NCI-H2227 treated with DMSO at 0.1 percent for 48 hours (cell line): ENCODE measurements at regions not wholly inside any gene's neighbourhood (a gene's known extent, or its start where the extent isn't known, plus 50 kb on each side); places are given as distances from the start of the nearest gene placed in this dataset.

Experiments
- DNase-seq: peaks from one replicate; lab custom pipeline; 2025; lab: John Stamatoyannopoulos, UW

- DNase-seq: no peak
These were observed 58.1 kb downstream of the TUSC7 start for GRCh38 chr3:116767726-116768125.

GRCh38 chr3:116770815-116771450, 61.4 kb downstream of the TUSC7 start:
- DNase-seq: peak; percentile 81

GRCh38 chr3:116776880-116777785, 67.6 kb downstream of the TUSC7 start:
- no peak for DNase-seq

- DNase-seq: no peak
These were observed 75.6 kb downstream of the TUSC7 start for GRCh38 chr3:116785226-116785625.

- DNase-seq: no peak
These were observed 93.1 kb downstream of the TUSC7 start for GRCh38 chr3:116802651-116803050.

- no peak for DNase-seq
These were observed 96.8 kb downstream of the TUSC7 start for GRCh38 chr3:116806351-116806750.

- DNase-seq: no peak
These were observed 99.1 kb downstream of the TUSC7 start for GRCh38 chr3:116808725-116809124.

- no peak for DNase-seq
These were observed 99.6 kb downstream of the TUSC7 start for GRCh38 chr3:116809208-116809607.

GRCh38 chr3:116811754-116812153, 102.2 kb downstream of the TUSC7 start:
- no peak for DNase-seq

- no peak for DNase-seq
These were observed 103.4 kb downstream of the TUSC7 start for GRCh38 chr3:116812949-116813348.

GRCh38 chr3:116815321-116815720, 105.7 kb downstream of the TUSC7 start:
- no peak for DNase-seq

GRCh38 chr3:116815831-116816588, 106.4 kb downstream of the TUSC7 start:
- DNase-seq: no peak

- no peak for DNase-seq
These were observed 111.8 kb downstream of the TUSC7 start for GRCh38 chr3:116821371-116821770.

- DNase-seq: no peak
These were observed 114.6 kb downstream of the TUSC7 start for GRCh38 chr3:116824208-116824607.

GRCh38 chr3:116833202-116833601, 123.6 kb downstream of the TUSC7 start:
- DNase-seq: no peak

- peak; percentile 8 for DNase-seq
These were observed 125.2 kb downstream of the TUSC7 start for GRCh38 chr3:116834816-116835215.

- no peak for DNase-seq
These were observed 126.1 kb downstream of the TUSC7 start for GRCh38 chr3:116835658-116836057.

GRCh38 chr3:116836286-116836685, 126.7 kb downstream of the TUSC7 start:
- DNase-seq: no peak

GRCh38 chr3:116837483-116837882, 127.9 kb downstream of the TUSC7 start:
- DNase-seq: peak; percentile 16

- DNase-seq: no peak
These were observed 131.6 kb downstream of the TUSC7 start for GRCh38 chr3:116841003-116841735.

- DNase-seq: no peak
These were observed 132.8 kb downstream of the TUSC7 start for GRCh38 chr3:116842254-116842957.
